ENCODE measurements at regions not wholly inside any gene's neighbourhood (a gene's known extent, or its start where the extent isn't known, plus 50 kb on each side); places are given as distances from the start of the nearest gene placed in this dataset.

GRCh38 chr18:41771973-41772372, 183.1 kb upstream of the PIK3C3 start:
- no peaks in the 10 kb centered on the region for H4K20me1 ChIP-seq (replicated peaks; ENCODE audit: insufficient read depth)
- no peaks in the 10 kb centered on the region for H3K79me2 ChIP-seq (replicated peaks; ENCODE audit: insufficient read depth)
- Mint-ChIP-seq H3K27ac (no peak overlapping the region), H3K4me1 (peaks cover 2% of the 10 kb centered on the region; the same call in 1 of the 3 replicates), H3K36me3 (ENCODE audit: low read depth) (peaks cover 4% of the 10 kb centered on the region; the same call in 1 of the 3 replicates), H3K4me3 (no peak overlapping the region), H3K27me3 (ENCODE audit: insufficient read depth, low read depth, poor library complexity) (no peaks in the 10 kb centered on the region), H3K9me3 (peaks cover 5% of the 10 kb centered on the region; the same call in 2 of the 3 replicates)
- H3K4me1 ChIP-seq (ENCODE audit: insufficient read depth): no peaks in the 10 kb centered on the region
- no peak overlapping the region for H3K4me3 ChIP-seq
- 0 out of 2 replicates have a peak overlapping the region, but pooled peaks have one; percentile 10 for H2AFZ ChIP-seq
- TF ChIP-seq ZNF462 (CRISPR knock-in tag; IDR thresholded peaks at IDR 0.05) (no peak), STAT1 (IDR thresholded peaks at IDR 0.05; ENCODE audit: unreplicated experiment) (no peak), NANOG (IDR thresholded peaks at IDR 0.05; ENCODE audit: borderline replicate concordance) (no peak), POLR2AphosphoS5 (IDR thresholded peaks at IDR 0.05; ENCODE audit: low read depth) (no peak), REST (IDR thresholded peaks at IDR 0.05; ENCODE audit: unreplicated experiment) (no peak)
- H3F3A ChIP-seq (replicated peaks; ENCODE audit: low read depth): no peaks in the 10 kb centered on the region
- no peaks in the 10 kb centered on the region for H3K27me3 ChIP-seq (ENCODE audit: insufficient read depth)
- ATAC-seq (no peak), DNase-seq (ENCODE audit: low spot score) (no peak)
- H3K9me2 ChIP-seq (ENCODE audit: insufficient read depth): 0 out of 2 replicates have a peak, but pooled peaks cover 13% of the 10 kb centered on the region
- no peak overlapping the region for H3K4me2 ChIP-seq
- H3K27ac ChIP-seq (ENCODE audit: low read depth): no peak overlapping the region
- H3K36me3 ChIP-seq (ENCODE audit: insufficient read depth): no peaks in the 10 kb centered on the region

Measured in GM23338 (cell line).